ENCODE measurements at regions not wholly inside any gene's neighbourhood (a gene's known extent, or its start where the extent isn't known, plus 50 kb on each side); places are given as distances from the start of the nearest gene placed in this dataset.

DNA sequence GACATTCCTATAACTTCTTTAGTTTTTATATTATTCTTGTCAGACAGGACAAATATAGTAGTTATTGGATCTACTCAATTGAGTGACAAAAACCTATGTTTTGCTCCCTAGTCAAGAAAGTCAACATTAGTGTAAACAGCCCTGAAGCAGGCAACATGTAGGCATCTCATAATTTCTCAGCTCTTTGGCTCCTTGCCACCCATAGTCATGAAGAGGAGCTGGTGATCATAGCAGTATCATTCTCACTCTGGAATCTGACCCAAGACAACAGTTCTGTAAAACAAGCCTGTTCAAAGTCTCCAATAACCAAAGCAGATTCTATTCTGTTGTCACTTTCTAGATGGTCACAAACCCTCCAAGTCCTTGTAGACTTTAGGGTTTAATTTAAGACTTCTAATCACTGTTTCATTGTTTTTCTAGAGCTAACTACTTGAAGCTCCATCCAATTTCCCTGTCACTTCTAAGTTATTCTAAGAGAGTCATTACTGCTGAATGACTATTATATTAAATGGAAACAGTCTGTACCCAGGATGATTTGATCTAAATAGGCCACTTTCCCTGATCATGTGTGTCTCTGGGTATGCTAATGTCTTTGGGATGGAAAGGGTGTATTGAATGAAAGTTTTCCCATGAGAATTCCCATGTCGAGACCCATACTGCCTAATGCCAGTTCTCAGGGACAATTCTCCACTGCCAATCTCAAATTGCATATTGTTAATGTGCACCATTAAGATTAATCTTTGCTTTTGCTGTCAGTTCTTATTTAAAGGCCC is 533.3 kb downstream of the ACTL7B start:
- Histone ChIP-seq H3K4me1 (ENCODE audit: control insufficient read depth in 1 of 2, insufficient read depth in 2 of 2, low read length in 2 of 2) (no peaks in the 10 kb centered on the region), H3K9me3 (ENCODE audit: control insufficient read depth in 1 of 2, low read length in 2 of 2) (peaks cover 0 to under 1% of the 10 kb centered on the region in 2 donors), H3K27ac (ENCODE audit: low read length) (no peak overlapping the region), H3K4me3 (ENCODE audit: low read depth in 1 of 2, low read length in 2 of 2) (no peak overlapping the region), H3K27me3 (ENCODE audit: low read depth, low read length) (no peaks in the 10 kb centered on the region), H3K36me3 (ENCODE audit: control insufficient read depth in 1 of 2, insufficient read depth in 2 of 2, low read length in 2 of 2) (no peaks in the 10 kb centered on the region)

GRCh38 chr9:108316630-108317029 is 539.2 kb downstream of the ACTL7B start:
- Histone ChIP-seq H3K4me1 (ENCODE audit: control insufficient read depth in 1 of 2, insufficient read depth in 2 of 2, low read length in 2 of 2) (no peaks in the 10 kb centered on the region), H3K4me3 (ENCODE audit: low read depth in 1 of 2, low read length in 2 of 2) (no peak overlapping the region), H3K36me3 (ENCODE audit: control insufficient read depth in 1 of 2, insufficient read depth in 2 of 2, low read length in 2 of 2) (no peaks in the 10 kb centered on the region), H3K9me3 (ENCODE audit: control insufficient read depth in 1 of 2, low read length in 2 of 2) (no peaks in the 10 kb centered on the region), H3K27ac (ENCODE audit: low read length) (no peak overlapping the region), H3K27me3 (ENCODE audit: low read depth, low read length) (no peaks in the 10 kb centered on the region)

GRCh38 chr9:108316066-108316465 is 539.7 kb downstream of the ACTL7B start:
- Histone ChIP-seq H3K36me3 (ENCODE audit: control insufficient read depth in 1 of 2, insufficient read depth in 2 of 2, low read length in 2 of 2) (no peaks in the 10 kb centered on the region), H3K4me3 (ENCODE audit: low read depth in 1 of 2, low read length in 2 of 2) (no peak overlapping the region), H3K9me3 (ENCODE audit: control insufficient read depth in 1 of 2, low read length in 2 of 2) (no peaks in the 10 kb centered on the region), H3K27ac (ENCODE audit: low read length) (no peak overlapping the region), H3K27me3 (ENCODE audit: low read depth, low read length) (no peaks in the 10 kb centered on the region), H3K4me1 (ENCODE audit: control insufficient read depth in 1 of 2, insufficient read depth in 2 of 2, low read length in 2 of 2) (no peaks in the 10 kb centered on the region)

DNA sequence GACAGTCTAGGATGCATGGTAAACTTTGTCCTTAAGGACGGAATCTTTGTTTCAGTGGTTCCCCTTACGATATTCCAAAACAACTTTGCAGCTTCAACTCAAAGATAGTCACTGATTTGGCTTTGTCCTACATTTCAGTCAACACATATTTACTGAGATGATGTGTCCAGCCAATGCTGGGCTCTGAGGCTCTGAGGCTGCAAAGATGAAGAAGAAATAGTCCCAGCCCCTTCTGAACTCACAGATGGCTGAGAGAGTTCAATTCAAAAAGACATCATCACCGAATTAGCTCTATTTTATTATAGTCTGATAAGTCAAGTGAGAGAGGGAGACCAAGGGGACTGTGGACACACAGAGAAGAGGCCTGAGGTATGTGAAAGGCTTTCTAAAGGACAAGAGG is 544.0 kb downstream of the ACTL7B start:
- Histone ChIP-seq H3K4me1 (ENCODE audit: control insufficient read depth in 1 of 2, insufficient read depth in 2 of 2, low read length in 2 of 2) (no peaks in the 10 kb centered on the region), H3K27ac (ENCODE audit: low read length) (no peak overlapping the region), H3K36me3 (ENCODE audit: control insufficient read depth in 1 of 2, insufficient read depth in 2 of 2, low read length in 2 of 2) (no peaks in the 10 kb centered on the region), H3K27me3 (ENCODE audit: low read depth, low read length) (no peaks in the 10 kb centered on the region), H3K4me3 (ENCODE audit: low read depth in 1 of 2, low read length in 2 of 2) (no peak overlapping the region), H3K9me3 (ENCODE audit: control insufficient read depth in 1 of 2, low read length in 2 of 2) (no peaks in the 10 kb centered on the region)

- no peaks in the 10 kb centered on the region for H3K9me3 ChIP-seq (ENCODE audit: control insufficient read depth in 1 of 2, low read length in 2 of 2)
- no peak overlapping the region for H3K27ac ChIP-seq (ENCODE audit: low read length)
- no peaks in the 10 kb centered on the region for H3K27me3 ChIP-seq (ENCODE audit: low read depth, low read length)
- H3K36me3 ChIP-seq (ENCODE audit: control insufficient read depth in 1 of 2, insufficient read depth in 2 of 2, low read length in 2 of 2) = no peaks in the 10 kb centered on the region
- no peak overlapping the region for H3K4me3 ChIP-seq (ENCODE audit: low read depth in 1 of 2, low read length in 2 of 2)
- H3K4me1 ChIP-seq (ENCODE audit: control insufficient read depth in 1 of 2, insufficient read depth in 2 of 2, low read length in 2 of 2) = no peaks in the 10 kb centered on the region
Observed at GRCh38 chr9:108310202-108310601, 545.6 kb downstream of the ACTL7B start.

GRCh38 chr9:108300306-108301287 is 555.2 kb downstream of the ACTL7B start:
- no peak overlapping the region for H3K4me3 ChIP-seq (ENCODE audit: low read depth in 1 of 2, low read length in 2 of 2)
- no peaks in the 10 kb centered on the region for H3K9me3 ChIP-seq (ENCODE audit: control insufficient read depth in 1 of 2, low read length in 2 of 2)
- no peak overlapping the region for H3K27ac ChIP-seq (ENCODE audit: low read length)
- no peaks in the 10 kb centered on the region for H3K27me3 ChIP-seq (ENCODE audit: low read depth, low read length)
- H3K36me3 ChIP-seq (ENCODE audit: control insufficient read depth in 1 of 2, insufficient read depth in 2 of 2, low read length in 2 of 2) = no peaks in the 10 kb centered on the region
- no peaks in the 10 kb centered on the region for H3K4me1 ChIP-seq (ENCODE audit: control insufficient read depth in 1 of 2, insufficient read depth in 2 of 2, low read length in 2 of 2)

GRCh38 chr9:108297073-108297472 is 558.7 kb downstream of the ACTL7B start:
- Histone ChIP-seq H3K4me3 (ENCODE audit: low read depth in 1 of 2, low read length in 2 of 2) (no peak overlapping the region), H3K36me3 (ENCODE audit: control insufficient read depth in 1 of 2, insufficient read depth in 2 of 2, low read length in 2 of 2) (no peaks in the 10 kb centered on the region), H3K9me3 (ENCODE audit: control insufficient read depth in 1 of 2, low read length in 2 of 2) (no peaks in the 10 kb centered on the region), H3K4me1 (ENCODE audit: control insufficient read depth in 1 of 2, insufficient read depth in 2 of 2, low read length in 2 of 2) (no peaks in the 10 kb centered on the region), H3K27ac (ENCODE audit: low read length) (no peak overlapping the region), H3K27me3 (ENCODE audit: low read depth, low read length) (no peaks in the 10 kb centered on the region)

- H3K4me3 ChIP-seq (ENCODE audit: low read depth in 1 of 2, low read length in 2 of 2) = no peak overlapping the region
- H3K27me3 ChIP-seq (ENCODE audit: low read depth, low read length) = no peaks in the 10 kb centered on the region
- H3K9me3 ChIP-seq (ENCODE audit: control insufficient read depth in 1 of 2, low read length in 2 of 2) = no peaks in the 10 kb centered on the region
- no peak overlapping the region for H3K27ac ChIP-seq (ENCODE audit: low read length)
- no peaks in the 10 kb centered on the region for H3K36me3 ChIP-seq (ENCODE audit: control insufficient read depth in 1 of 2, insufficient read depth in 2 of 2, low read length in 2 of 2)
- no peaks in the 10 kb centered on the region for H3K4me1 ChIP-seq (ENCODE audit: control insufficient read depth in 1 of 2, insufficient read depth in 2 of 2, low read length in 2 of 2)
Observed at GRCh38 chr9:108296056-108296455, 559.7 kb downstream of the ACTL7B start.

DNA sequence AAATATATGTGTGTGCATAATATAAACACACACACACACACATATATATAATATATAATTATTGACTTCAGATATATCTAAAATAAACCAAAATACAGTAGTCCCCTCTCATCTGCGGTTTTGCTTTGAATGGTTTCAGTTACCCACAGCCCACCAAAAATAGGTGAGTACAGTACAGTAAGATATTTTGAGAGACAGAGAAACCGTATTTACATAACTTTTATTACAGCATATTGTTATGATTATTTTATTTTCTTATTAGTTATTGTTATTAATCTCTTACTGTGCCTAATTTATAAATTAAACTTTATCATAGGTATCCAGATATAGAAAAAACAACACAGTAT is 564.2 kb downstream of the ACTL7B start:
- no peaks in the 10 kb centered on the region for H3K36me3 ChIP-seq (ENCODE audit: control insufficient read depth in 1 of 2, insufficient read depth in 2 of 2, low read length in 2 of 2)
- no peak overlapping the region for H3K4me3 ChIP-seq (ENCODE audit: low read depth in 1 of 2, low read length in 2 of 2)
- H3K27me3 ChIP-seq (ENCODE audit: low read depth, low read length) = no peaks in the 10 kb centered on the region
- H3K27ac ChIP-seq (ENCODE audit: low read length) = no peak overlapping the region
- no peaks in the 10 kb centered on the region for H3K4me1 ChIP-seq (ENCODE audit: control insufficient read depth in 1 of 2, insufficient read depth in 2 of 2, low read length in 2 of 2)
- no peaks in the 10 kb centered on the region for H3K9me3 ChIP-seq (ENCODE audit: control insufficient read depth in 1 of 2, low read length in 2 of 2)

GRCh38 chr9:108290839-108291585 is 564.8 kb downstream of the ACTL7B start:
- Histone ChIP-seq H3K4me3 (ENCODE audit: low read depth in 1 of 2, low read length in 2 of 2) (no peak overlapping the region), H3K4me1 (ENCODE audit: control insufficient read depth in 1 of 2, insufficient read depth in 2 of 2, low read length in 2 of 2) (no peaks in the 10 kb centered on the region), H3K27me3 (ENCODE audit: low read depth, low read length) (no peaks in the 10 kb centered on the region), H3K9me3 (ENCODE audit: control insufficient read depth in 1 of 2, low read length in 2 of 2) (no peaks in the 10 kb centered on the region), H3K36me3 (ENCODE audit: control insufficient read depth in 1 of 2, insufficient read depth in 2 of 2, low read length in 2 of 2) (no peaks in the 10 kb centered on the region), H3K27ac (ENCODE audit: low read length) (no peak overlapping the region)

GRCh38 chr9:108286638-108287206 is 569.1 kb downstream of the ACTL7B start:
- no peak overlapping the region for H3K4me3 ChIP-seq (ENCODE audit: low read depth in 1 of 2, low read length in 2 of 2)
- H3K27me3 ChIP-seq (ENCODE audit: low read depth, low read length) = no peaks in the 10 kb centered on the region
- no peaks in the 10 kb centered on the region for H3K36me3 ChIP-seq (ENCODE audit: control insufficient read depth in 1 of 2, insufficient read depth in 2 of 2, low read length in 2 of 2)

More at GRCh38 chr9:108286638-108287206, 569.1 kb downstream of the ACTL7B start:
- Histone ChIP-seq H3K27ac (ENCODE audit: low read length) (no peak overlapping the region), H3K9me3 (ENCODE audit: control insufficient read depth in 1 of 2, low read length in 2 of 2) (no peaks in the 10 kb centered on the region), H3K4me1 (ENCODE audit: control insufficient read depth in 1 of 2, insufficient read depth in 2 of 2, low read length in 2 of 2) (no peaks in the 10 kb centered on the region)
